Astrocyte of the spinal cord (primary cell): ENCODE measurements at regions not wholly inside any gene's neighbourhood (a gene's known extent, or its start where the extent isn't known, plus 50 kb on each side); places are given as distances from the start of the nearest gene placed in this dataset.

Experiments
- DNase-seq: peaks from one replicate; pipeline ENCODE4 v3.0.0; 2011; ENCODE audit warnings: low read depth, low spot score
- H3K4me3 ChIP-seq: 2 replicates; pipeline ENCODE4 v1.5.1; 2011; ENCODE audit warnings: low read depth, mild to moderate bottlenecking, low read length, moderate library complexity
- in situ Hi-C: cut with HindIII; loops from 2 replicates; pipeline ENCODE4 v1.10.0; 2017; ENCODE audit warnings: low sequenced_read_pairs
- TF ChIP-seq, protein P1 (sequence below): IDR thresholded peaks from 2 replicates; pipeline ENCODE4 v1.5.1; 2012; ENCODE audit warnings: low read depth, mild to moderate bottlenecking, low read length, inconsistent platforms

- no peak for DNase-seq
- in situ Hi-C loops = no loop called here
- TF ChIP-seq, protein P1, sequence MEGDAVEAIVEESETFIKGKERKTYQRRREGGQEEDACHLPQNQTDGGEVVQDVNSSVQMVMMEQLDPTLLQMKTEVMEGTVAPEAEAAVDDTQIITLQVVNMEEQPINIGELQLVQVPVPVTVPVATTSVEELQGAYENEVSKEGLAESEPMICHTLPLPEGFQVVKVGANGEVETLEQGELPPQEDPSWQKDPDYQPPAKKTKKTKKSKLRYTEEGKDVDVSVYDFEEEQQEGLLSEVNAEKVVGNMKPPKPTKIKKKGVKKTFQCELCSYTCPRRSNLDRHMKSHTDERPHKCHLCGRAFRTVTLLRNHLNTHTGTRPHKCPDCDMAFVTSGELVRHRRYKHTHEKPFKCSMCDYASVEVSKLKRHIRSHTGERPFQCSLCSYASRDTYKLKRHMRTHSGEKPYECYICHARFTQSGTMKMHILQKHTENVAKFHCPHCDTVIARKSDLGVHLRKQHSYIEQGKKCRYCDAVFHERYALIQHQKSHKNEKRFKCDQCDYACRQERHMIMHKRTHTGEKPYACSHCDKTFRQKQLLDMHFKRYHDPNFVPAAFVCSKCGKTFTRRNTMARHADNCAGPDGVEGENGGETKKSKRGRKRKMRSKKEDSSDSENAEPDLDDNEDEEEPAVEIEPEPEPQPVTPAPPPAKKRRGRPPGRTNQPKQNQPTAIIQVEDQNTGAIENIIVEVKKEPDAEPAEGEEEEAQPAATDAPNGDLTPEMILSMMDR = no peak
- H3K4me3 ChIP-seq = no peak overlapping the region
Measured at GRCh38 chr18:73660931-73661856, 486.4 kb downstream of the FBXO15 start.

DNA sequence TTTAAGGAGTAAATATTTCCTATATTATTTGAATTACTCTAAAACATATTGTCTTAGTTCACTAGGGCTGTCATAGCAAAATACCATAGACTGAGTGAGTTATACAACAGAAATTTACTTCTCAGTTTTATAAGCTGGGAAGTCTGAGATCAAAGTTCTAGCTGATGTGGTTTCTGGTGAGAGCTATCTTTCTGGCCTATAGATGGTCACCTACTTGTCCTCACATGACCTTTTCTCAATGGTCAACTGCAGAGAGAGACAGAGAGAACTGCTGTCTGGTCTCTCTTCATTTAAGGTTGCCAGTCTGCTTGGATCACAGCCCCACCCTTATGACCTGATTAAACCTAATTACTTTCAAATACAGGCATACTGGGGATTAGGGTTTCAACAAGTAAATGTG is 490.9 kb downstream of the FBXO15 start:
- no peak overlapping the region for H3K4me3 ChIP-seq
- TF ChIP-seq, protein P1 = no peak
- in situ Hi-C loops = no loop called here

GRCh38 chr18:73653827-73654226 is 493.8 kb downstream of the FBXO15 start:
- H3K4me3 ChIP-seq = no peak overlapping the region
- DNase-seq = no peak
- TF ChIP-seq, protein P1 = no peak
- in situ Hi-C loops = no loop called here

More for the DNA sequence above, 490.9 kb downstream of the FBXO15 start:
- no peak for DNase-seq

DNA sequence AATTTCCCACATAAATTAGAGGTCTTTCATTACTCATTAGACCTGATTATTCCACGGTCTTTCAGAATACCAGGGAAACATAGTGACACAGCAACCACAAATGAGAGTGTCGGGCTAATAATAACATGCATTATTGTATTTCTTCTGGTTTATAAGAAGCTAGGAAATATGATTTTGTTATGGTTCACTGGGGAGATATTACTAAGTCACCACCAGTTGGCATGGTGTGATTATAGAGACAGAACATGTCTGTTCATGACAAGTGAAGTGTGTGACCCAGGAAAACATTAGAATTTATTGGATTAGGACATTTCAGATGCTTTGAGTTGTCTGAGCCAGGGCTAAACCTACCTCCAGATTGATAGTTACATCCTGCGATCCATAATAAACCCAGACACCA is 494.4 kb downstream of the FBXO15 start:
- TF ChIP-seq, protein P1 = no peak
- in situ Hi-C loops = no loop called here
- H3K4me3 ChIP-seq = no peak overlapping the region
- no peak for DNase-seq

- H3K4me3 ChIP-seq = no peak overlapping the region
- TF ChIP-seq, protein P1 = no peak
- in situ Hi-C loops = no loop called here
- peak; percentile 36 for DNase-seq
Measured at GRCh38 chr18:73647391-73647790, 500.2 kb downstream of the FBXO15 start.

GRCh38 chr18:73646772-73647171 is 500.9 kb downstream of the FBXO15 start:
- in situ Hi-C loops = no loop called here
- TF ChIP-seq, protein P1 = no peak
- peak; percentile 86 for DNase-seq
- no peak overlapping the region for H3K4me3 ChIP-seq
